Testis (tissue), 2 donors: ENCODE measurements at regions not wholly inside any gene's neighbourhood (a gene's known extent, or its start where the extent isn't known, plus 50 kb on each side); places are given as distances from the start of the nearest gene placed in this dataset.
A peak's percentile ranks its signal among the peaks of the same experiment; 100 is the strongest.

Experiments
- DNase-seq: peaks from one replicate; pipeline ENCODE4 v3.0.0-alpha.2; 2019
- H3K27ac ChIP-seq, 2 donors: fragments of 200-600 bp; sonication (generic); one replicate each; pipeline ENCODE4 v1.5.1; 2019
- H3K27me3 ChIP-seq: fragments of 200-600 bp; sonication (generic); one replicate; pipeline ENCODE4 v1.5.1; 2019
- H3K36me3 ChIP-seq: fragments of 200-600 bp; sonication (generic); one replicate; pipeline ENCODE4 v1.5.1; 2017; ENCODE audit warnings: low read depth; ENCODE audit errors: missing control alignments
- H3K4me1 ChIP-seq: fragments of 200-600 bp; sonication (generic); one replicate; pipeline ENCODE4 v1.5.1; 2019
- H3K4me3 ChIP-seq, 2 donors: fragments of 200-600 bp; sonication (generic); one replicate each; pipeline ENCODE4 v1.5.1; 2017 to 2019
- H3K9me3 ChIP-seq: fragments of 200-600 bp; sonication (generic); one replicate; pipeline ENCODE4 v1.5.1; 2017
- POLR2A ChIP-seq: fragments of 450-650 bp; IDR thresholded peaks from one replicate; pipeline ENCODE4 v1.6.1; 2017; ENCODE audit warnings: antibody characterized with exemption, mild to moderate bottlenecking, moderate library complexity
- WGBS, 2 donors: methylation state at CpG; one replicate each; pipeline ENCODE4 v1.1.5; 2018; 5-methylcytosine and 5-hydroxymethylcytosine counted together
- intact Hi-C: fragments of 100-400 bp; cut with DNase I; formaldehyde crosslinking; loops from one replicate; pipeline ENCODE4 v1.15.1; 2023; ENCODE audit warnings: low total_unique reads
- TF ChIP-seq, protein P1 (sequence below), 3 experiments: fragments of 450-650 bp in 2 of 3; fragments of 200-600 bp in 1 of 3; sonication (generic) in 1 of 3; IDR thresholded peaks; one replicate each; pipeline ENCODE4 v1.5.1; 2016 to 2019; ENCODE audit warnings: antibody characterized with exemption in 3 of 3, mild to moderate bottlenecking in 2 of 3, moderate library complexity in 1 of 3

DNA sequence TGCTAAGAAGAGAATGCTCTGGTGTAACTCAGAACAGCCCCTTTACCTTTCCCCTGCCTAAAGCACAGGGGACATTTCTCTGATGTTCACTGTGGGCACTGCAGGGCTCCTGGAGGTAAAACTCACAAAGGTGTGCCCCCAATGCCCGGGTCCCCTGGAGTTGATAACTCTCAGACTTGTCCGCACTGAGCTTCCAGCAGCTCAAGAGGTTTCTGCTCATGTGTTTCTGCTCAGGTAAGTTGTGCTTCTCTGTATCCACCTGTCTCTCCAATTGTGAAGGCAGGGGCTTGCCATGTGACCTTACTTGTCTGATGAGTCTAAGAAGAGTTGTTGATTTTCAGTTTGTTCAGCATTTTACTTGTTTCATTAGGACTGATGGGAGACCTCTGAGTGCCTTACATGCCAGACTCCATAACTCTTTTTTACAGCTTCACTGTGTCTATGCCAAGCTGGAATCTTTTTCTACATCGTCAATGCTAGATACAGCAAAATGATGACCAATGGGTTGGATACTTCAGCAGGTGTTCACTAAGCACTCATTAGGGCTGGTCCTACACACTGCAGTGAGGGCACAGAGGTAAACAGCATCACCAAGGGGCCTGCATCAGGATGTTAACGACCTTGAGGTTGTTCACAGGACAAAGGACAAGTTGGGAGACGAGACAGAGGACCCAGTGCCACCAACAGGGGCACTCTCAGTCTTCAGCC is 56.4 kb downstream of the MRPL36 start:
- H3K36me3 ChIP-seq: no peaks in the 10 kb centered on the region
- TF ChIP-seq, protein P1, sequence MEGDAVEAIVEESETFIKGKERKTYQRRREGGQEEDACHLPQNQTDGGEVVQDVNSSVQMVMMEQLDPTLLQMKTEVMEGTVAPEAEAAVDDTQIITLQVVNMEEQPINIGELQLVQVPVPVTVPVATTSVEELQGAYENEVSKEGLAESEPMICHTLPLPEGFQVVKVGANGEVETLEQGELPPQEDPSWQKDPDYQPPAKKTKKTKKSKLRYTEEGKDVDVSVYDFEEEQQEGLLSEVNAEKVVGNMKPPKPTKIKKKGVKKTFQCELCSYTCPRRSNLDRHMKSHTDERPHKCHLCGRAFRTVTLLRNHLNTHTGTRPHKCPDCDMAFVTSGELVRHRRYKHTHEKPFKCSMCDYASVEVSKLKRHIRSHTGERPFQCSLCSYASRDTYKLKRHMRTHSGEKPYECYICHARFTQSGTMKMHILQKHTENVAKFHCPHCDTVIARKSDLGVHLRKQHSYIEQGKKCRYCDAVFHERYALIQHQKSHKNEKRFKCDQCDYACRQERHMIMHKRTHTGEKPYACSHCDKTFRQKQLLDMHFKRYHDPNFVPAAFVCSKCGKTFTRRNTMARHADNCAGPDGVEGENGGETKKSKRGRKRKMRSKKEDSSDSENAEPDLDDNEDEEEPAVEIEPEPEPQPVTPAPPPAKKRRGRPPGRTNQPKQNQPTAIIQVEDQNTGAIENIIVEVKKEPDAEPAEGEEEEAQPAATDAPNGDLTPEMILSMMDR (IDR thresholded peaks at IDR 0.05): no peak
- TF ChIP-seq POLR2A: no peak
- H3K9me3 ChIP-seq: no peaks in the 10 kb centered on the region
- intact Hi-C loops: no loop called here
- no peaks in the 10 kb centered on the region for H3K27me3 ChIP-seq
- peak; percentile 2 for DNase-seq
- no peaks in the 10 kb centered on the region for H3K4me1 ChIP-seq
- WGBS, 2 donors: 74 to 83% methylated on average over 5 of the region's 5 CpGs
- H3K27ac ChIP-seq: no peak overlapping the region
- no peak overlapping the region for H3K4me3 ChIP-seq

DNA sequence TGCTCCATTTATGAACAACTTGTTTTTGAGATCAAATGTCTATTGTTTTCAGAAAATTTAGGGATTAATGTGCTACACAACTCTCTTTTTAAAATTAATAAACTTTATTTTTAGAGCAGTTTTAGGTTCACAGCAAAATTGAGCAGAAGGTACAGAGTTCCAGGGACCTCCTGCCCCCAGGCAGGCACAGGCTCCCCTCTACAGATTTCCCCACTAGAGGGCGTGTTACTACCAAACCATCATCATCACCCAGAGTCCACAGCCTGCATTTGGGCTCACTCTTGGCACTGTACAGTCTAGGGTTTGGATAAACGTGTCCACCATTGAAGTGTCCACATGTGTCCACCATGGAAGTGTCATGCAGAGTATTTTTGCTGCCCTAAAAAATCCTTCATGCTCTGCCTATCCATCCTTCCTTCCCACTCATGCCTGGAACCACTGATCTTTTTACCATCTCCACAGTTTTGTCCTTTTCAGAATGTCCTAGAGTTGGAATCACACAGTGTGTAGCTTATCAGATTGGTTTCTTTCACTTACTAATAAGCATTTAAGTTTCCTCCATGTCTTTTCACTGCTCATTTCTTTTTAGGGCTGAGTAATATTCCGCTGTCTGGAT is 61.7 kb downstream of the MRPL36 start:
- no peak overlapping the region for H3K4me3 ChIP-seq
- H3K27me3 ChIP-seq: no peaks in the 10 kb centered on the region
- no peaks in the 10 kb centered on the region for H3K4me1 ChIP-seq
- WGBS, 2 donors: 49 to 56% methylated on average over 3 of the region's 3 CpGs
- no peak for TF ChIP-seq POLR2A
- TF ChIP-seq, protein P1 (IDR thresholded peaks at IDR 0.05): peak in 1 of 3 experiments; percentile 38
- no peaks in the 10 kb centered on the region for H3K36me3 ChIP-seq
- no peak for DNase-seq
- H3K9me3 ChIP-seq: no peaks in the 10 kb centered on the region
- intact Hi-C loops: no loop called here
- no peak overlapping the region for H3K27ac ChIP-seq

DNA sequence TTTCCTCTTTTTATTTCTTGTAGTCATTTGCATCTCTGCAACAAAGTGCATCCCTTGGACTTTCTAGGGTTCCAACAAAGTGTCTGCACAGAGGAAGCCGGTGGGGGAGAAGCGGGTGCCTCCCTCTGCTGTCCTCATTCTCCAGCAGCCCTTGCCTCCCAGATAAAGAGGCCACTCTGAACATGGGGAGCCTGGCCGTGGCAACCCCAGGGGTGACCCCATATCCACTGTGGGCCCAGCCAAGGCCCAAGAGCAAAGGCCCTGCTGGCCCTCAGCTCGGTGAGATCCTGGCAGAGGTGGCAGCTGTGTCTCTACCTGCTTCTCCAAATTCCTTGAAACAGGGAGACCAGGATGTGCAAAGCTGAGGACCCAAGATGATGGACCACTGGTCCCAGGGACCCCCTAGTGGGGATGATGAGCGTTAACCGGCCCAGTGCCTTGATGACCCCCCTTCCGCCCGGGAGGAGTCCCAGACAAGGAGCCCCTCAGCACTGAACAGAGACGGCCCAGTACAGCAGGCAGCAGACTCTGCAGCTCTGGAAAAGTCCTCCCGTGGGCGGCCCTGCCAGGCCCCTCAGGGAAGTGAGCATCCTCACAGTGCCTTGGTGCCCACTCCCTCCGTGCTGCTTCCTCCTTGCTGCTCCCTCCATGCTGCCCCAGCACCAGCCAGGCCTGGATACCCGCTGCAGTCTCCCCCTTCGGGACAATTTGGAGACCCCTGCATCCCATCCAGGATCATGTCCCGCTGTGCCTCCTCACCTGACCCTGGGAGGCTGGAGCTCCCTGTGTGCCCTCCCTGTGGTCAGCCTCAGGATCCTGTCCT is 62.5 kb downstream of the MRPL36 start:
- Histone ChIP-seq H3K4me1 (no peaks in the 10 kb centered on the region), H3K36me3 (no peaks in the 10 kb centered on the region), H3K27ac (no peak overlapping the region), H3K9me3 (no peaks in the 10 kb centered on the region), H3K27me3 (no peaks in the 10 kb centered on the region), H3K4me3 (no peak overlapping the region)
- WGBS, 2 donors: 79% methylated on average over 12 to 15 of the region's 15 CpGs
- intact Hi-C loops: no loop called here
- no peak for DNase-seq
- TF ChIP-seq, protein P1 (IDR thresholded peaks at IDR 0.05): no peak
- no peak for TF ChIP-seq POLR2A

DNA sequence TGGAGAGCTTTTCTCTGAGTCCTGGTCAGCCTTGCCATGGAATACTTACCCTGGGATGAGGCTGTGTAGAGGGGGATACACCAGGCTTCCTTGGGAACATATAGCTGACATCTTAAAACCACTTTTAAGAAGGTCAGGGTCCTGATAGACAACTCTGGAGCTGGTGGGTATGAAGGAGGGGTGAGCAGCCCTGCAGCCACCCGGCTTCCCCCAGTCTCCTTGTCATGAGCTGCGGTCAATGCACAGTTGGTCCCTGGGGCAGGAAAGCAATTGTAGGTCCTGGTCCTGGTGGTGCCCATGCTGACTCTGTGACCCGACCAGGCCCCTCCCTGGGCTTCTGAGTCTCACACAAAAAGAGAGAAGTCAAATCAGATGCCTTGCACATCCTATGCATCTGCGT is 63.6 kb downstream of the MRPL36 start:
- no peak overlapping the region for H3K4me3 ChIP-seq
- H3K36me3 ChIP-seq: no peaks in the 10 kb centered on the region
- no peaks in the 10 kb centered on the region for H3K4me1 ChIP-seq
- H3K9me3 ChIP-seq: no peaks in the 10 kb centered on the region
- intact Hi-C loops: no loop called here
- TF ChIP-seq POLR2A: no peak
- H3K27me3 ChIP-seq: no peaks in the 10 kb centered on the region
- 89 to 90% methylated on average over 4 of the region's 4 CpGs for WGBS, 2 donors
- no peak for DNase-seq
- H3K27ac ChIP-seq: no peak overlapping the region

DNA sequence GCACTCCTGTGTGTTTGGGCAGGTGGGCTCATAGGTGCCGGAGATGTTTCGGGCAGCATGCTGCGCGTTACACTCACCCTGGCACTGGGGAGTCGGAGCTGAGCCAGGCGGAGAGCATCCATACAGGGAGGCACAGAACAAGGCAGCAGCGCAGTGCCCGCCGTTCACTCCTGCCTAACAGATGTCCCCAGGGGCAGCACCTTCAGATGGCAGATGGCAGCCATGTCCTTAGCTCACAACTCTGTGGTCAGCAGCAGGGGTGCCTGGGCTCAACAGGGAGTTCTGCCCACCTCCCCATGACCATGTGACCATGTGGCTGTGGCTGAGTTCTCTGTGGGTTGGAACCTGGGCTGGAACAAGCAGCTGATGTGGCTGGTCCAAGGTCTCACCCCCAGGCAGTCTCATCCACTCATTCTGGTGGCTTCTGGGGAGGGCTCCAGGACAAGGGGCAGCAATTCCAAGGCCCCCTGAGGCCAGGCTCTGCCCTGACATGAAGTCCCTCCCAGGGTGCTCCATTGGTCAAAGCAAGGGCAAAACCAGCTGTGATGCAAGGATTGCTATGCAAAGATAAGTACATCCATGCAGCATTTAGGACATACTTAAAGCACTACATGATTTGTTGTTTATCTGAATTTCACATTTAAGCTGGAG is 64.2 kb downstream of the MRPL36 start:
- H3K27me3 ChIP-seq: no peaks in the 10 kb centered on the region
- TF ChIP-seq, protein P1 (IDR thresholded peaks at IDR 0.05): no peak
- TF ChIP-seq POLR2A: no peak
- H3K9me3 ChIP-seq: no peaks in the 10 kb centered on the region
- H3K4me1 ChIP-seq: no peaks in the 10 kb centered on the region
- intact Hi-C loops: no loop called here
- no peak overlapping the region for H3K4me3 ChIP-seq
- WGBS, 2 donors: 90% methylated on average over 9 of the region's 9 CpGs; no CpG with 5 or more reads in 1 of the 2 donors
- no peak overlapping the region for H3K27ac ChIP-seq
- DNase-seq: no peak
- no peaks in the 10 kb centered on the region for H3K36me3 ChIP-seq
